ENCODE measurements at regions not wholly inside any gene's neighbourhood (a gene's known extent, or its start where the extent isn't known, plus 50 kb on each side); places are given as distances from the start of the nearest gene placed in this dataset.

DNA sequence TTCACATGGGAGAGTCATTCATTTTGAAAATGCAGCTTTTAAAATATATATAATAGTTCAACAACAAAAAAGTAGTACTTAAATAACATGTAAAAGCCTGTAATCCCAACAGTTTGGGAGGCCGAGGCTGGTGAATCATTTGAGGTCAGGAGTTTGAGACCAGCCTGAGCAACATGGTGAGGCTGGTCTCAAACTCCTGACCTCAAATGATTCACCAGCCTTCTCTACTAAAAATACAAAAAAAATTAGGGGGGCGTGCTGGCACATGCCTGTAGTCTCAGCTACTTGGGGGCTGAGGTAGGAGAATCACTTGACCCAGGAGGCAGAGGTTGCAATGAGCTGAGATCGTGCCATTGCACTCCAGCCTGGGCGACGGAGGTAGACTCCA, 256.3 kb upstream of the RGS6 start:
- TF ChIP-seq RFX5 (IDR thresholded peaks at IDR 0.05; ENCODE audit: low read depth, low read length) (no peak), BHLHE40 (IDR thresholded peaks at IDR 0.05; ENCODE audit: low read depth, low read length) (no peak)
- TF ChIP-seq, protein P1, sequence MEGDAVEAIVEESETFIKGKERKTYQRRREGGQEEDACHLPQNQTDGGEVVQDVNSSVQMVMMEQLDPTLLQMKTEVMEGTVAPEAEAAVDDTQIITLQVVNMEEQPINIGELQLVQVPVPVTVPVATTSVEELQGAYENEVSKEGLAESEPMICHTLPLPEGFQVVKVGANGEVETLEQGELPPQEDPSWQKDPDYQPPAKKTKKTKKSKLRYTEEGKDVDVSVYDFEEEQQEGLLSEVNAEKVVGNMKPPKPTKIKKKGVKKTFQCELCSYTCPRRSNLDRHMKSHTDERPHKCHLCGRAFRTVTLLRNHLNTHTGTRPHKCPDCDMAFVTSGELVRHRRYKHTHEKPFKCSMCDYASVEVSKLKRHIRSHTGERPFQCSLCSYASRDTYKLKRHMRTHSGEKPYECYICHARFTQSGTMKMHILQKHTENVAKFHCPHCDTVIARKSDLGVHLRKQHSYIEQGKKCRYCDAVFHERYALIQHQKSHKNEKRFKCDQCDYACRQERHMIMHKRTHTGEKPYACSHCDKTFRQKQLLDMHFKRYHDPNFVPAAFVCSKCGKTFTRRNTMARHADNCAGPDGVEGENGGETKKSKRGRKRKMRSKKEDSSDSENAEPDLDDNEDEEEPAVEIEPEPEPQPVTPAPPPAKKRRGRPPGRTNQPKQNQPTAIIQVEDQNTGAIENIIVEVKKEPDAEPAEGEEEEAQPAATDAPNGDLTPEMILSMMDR (conservative IDR thresholded peaks at IDR 0.05; ENCODE audit: low read depth, low read length) = no peak
